GM18861 (cell line): ENCODE measurements at regions not wholly inside any gene's neighbourhood (a gene's known extent, or its start where the extent isn't known, plus 50 kb on each side); places are given as distances from the start of the nearest gene placed in this dataset.

ENCODE experiments used
- ATAC-seq: cut with Tn5 transposase; IDR thresholded peaks from one replicate; pipeline ENCODE4 v1.9.1; 2021; ENCODE audit not compliant: unreplicated experiment

- ATAC-seq: no peak
Observed at GRCh38 chr3:20916951-20917606, 731.1 kb upstream of the SGO1 start.

- ATAC-seq: no peak
Observed at GRCh38 chr3:20914310-20914709, 728.3 kb upstream of the SGO1 start.

- no peak for ATAC-seq
Observed at GRCh38 chr3:20912406-20912805, 726.4 kb upstream of the SGO1 start.

GRCh38 chr3:20909511-20909910 is 723.5 kb upstream of the SGO1 start:
- no peak for ATAC-seq

- no peak for ATAC-seq
Observed at GRCh38 chr3:20905210-20905805, 719.3 kb upstream of the SGO1 start.

GRCh38 chr3:20904671-20905070 is 718.7 kb upstream of the SGO1 start:
- ATAC-seq: no peak

GRCh38 chr3:20898962-20899361 is 713.0 kb upstream of the SGO1 start:
- ATAC-seq: no peak

- ATAC-seq: no peak
Observed at GRCh38 chr3:20890111-20890519, 704.1 kb upstream of the SGO1 start.

GRCh38 chr3:20878691-20879090 is 692.7 kb upstream of the SGO1 start:
- ATAC-seq: no peak

- ATAC-seq: no peak
Observed at GRCh38 chr3:20873235-20873634, 687.2 kb upstream of the SGO1 start.

GRCh38 chr3:20870106-20870899 is 684.3 kb upstream of the SGO1 start:
- ATAC-seq: no peak

- no peak for ATAC-seq
Observed at GRCh38 chr3:20865803-20866202, 679.8 kb upstream of the SGO1 start.

GRCh38 chr3:20861454-20861853 is 675.4 kb upstream of the SGO1 start:
- no peak for ATAC-seq

- no peak for ATAC-seq
Observed at GRCh38 chr3:20857636-20858035, 671.6 kb upstream of the SGO1 start.

- ATAC-seq: no peak
Observed at GRCh38 chr3:20853890-20854289, 667.9 kb upstream of the SGO1 start.

GRCh38 chr3:20852712-20853111 is 666.7 kb upstream of the SGO1 start:
- ATAC-seq: no peak

- ATAC-seq: no peak
Observed at GRCh38 chr3:20849975-20850374, 664.0 kb upstream of the SGO1 start.

GRCh38 chr3:20846832-20847231 is 660.8 kb upstream of the SGO1 start:
- ATAC-seq: no peak

- no peak for ATAC-seq
Observed at GRCh38 chr3:20846066-20846465, 660.1 kb upstream of the SGO1 start.

GRCh38 chr3:20844851-20845250 is 658.8 kb upstream of the SGO1 start:
- ATAC-seq: no peak

GRCh38 chr3:20842594-20843436 is 656.8 kb upstream of the SGO1 start:
- ATAC-seq: no peak
